Gastrocnemius medialis (tissue), 4 donors: ENCODE measurements at regions not wholly inside any gene's neighbourhood (a gene's known extent, or its start where the extent isn't known, plus 50 kb on each side); places are given as distances from the start of the nearest gene placed in this dataset.

Experiments
- ATAC-seq, 2 donors: fragments of 150-250 bp; one replicate each; pipeline ENCODE4 v1.9.1; 2016
- DNase-seq, 2 donors: peaks; one replicate each; pipeline ENCODE4 v3.0.0-alpha.2; 2019
- H3K27ac ChIP-seq, 4 donors: fragments of 200-600 bp; sonication (generic); 1 replicate in 1 of 4; 2 replicates in 3 of 4; pipeline ENCODE4 v1.5.1; 2016 to 2018; ENCODE audit warnings: mild to moderate bottlenecking in 2 of 4, moderate library complexity in 1 of 4
- H3K27me3 ChIP-seq, 3 donors: fragments of 200-600 bp; sonication (generic) in 2 of 3; 1 replicate in 1 of 3; 2 replicates in 2 of 3; pipeline versions ENCODE4 v1.5.1 to v1.6.0; 2016 to 2019; ENCODE audit warnings: mild to moderate bottlenecking in 1 of 3, moderate library complexity in 1 of 3
- H3K36me3 ChIP-seq, 2 donors: fragments of 200-600 bp; sonication (generic) in 1 of 2; one replicate each; pipeline ENCODE4 v1.5.1; 2017 to 2018
- H3K4me1 ChIP-seq, 2 donors: fragments of 200-600 bp; sonication (generic) in 1 of 2; one replicate each; pipeline ENCODE4 v1.5.1; 2016 to 2017; ENCODE audit warnings: mild to moderate bottlenecking in 2 of 2
- H3K4me3 ChIP-seq, 4 donors: fragments of 200-600 bp; sonication (generic) in 3 of 4; 1 replicate in 1 of 4; 2 replicates in 3 of 4; pipeline ENCODE4 v1.5.1; 2016 to 2019; ENCODE audit warnings: mild to moderate bottlenecking in 2 of 4
- H3K9me3 ChIP-seq, 3 donors: fragments of 200-600 bp; sonication (generic) in 2 of 3; 1 replicate in 1 of 3; 2 replicates in 2 of 3; pipeline ENCODE4 v1.5.1; 2016 to 2019
- CTCF ChIP-seq, 5 experiments: fragments of 450-650 bp in 3 of 5; fragments of 200-600 bp in 2 of 5; sonication (generic) in 2 of 5; IDR thresholded peaks in 4 of 5; conservative IDR thresholded peaks in 1 of 5; 1 replicate in 4 of 5; 2 replicates in 1 of 5; pipeline ENCODE4 v1.5.1; 2016 to 2019; ENCODE audit warnings: antibody characterized with exemption in 5 of 5, mild to moderate bottlenecking in 3 of 5, moderate library complexity in 3 of 5
- POLR2A ChIP-seq, 2 donors: fragments of 450-650 bp; IDR thresholded peaks; one replicate each; pipeline ENCODE4 v1.6.1; 2017; ENCODE audit warnings: antibody characterized with exemption in 2 of 2, mild to moderate bottlenecking in 2 of 2, moderate library complexity in 2 of 2
- in situ Hi-C, 4 donors: fragments of 200-750 bp; cut with MboI; loops; one replicate each; pipeline versions ENCODE4 v1.15.0 to v1.8.0; 2017; ENCODE audit warnings: low sequenced_read_pairs in 4 of 4
- intact Hi-C: fragments of 100-400 bp; cut with DNase I; formaldehyde crosslinking; loops from one replicate; pipeline ENCODE4 v1.15.1; 2023; ENCODE audit warnings: low total_unique reads

GRCh38 chr16:86117235-86117634 lies 218.3 kb downstream of the IRF8 start:
- TF ChIP-seq CTCF (IDR thresholded peaks at IDR 0.05 in 4 of 5, conservative IDR thresholded peaks at IDR 0.05 in 1 of 5): no peak
- no peak for TF ChIP-seq POLR2A (IDR thresholded peaks at IDR 0.05)
- no peak overlapping the region for H3K27ac ChIP-seq
- no peaks in the 10 kb centered on the region for H3K4me1 ChIP-seq
- H3K9me3 ChIP-seq: no peaks in the 10 kb centered on the region
- intact Hi-C loops (no loop called here), in situ Hi-C loops (no loop called here)
- H3K4me3 ChIP-seq: no peak overlapping the region
- ATAC-seq: no peak
- no peak for DNase-seq
- H3K36me3 ChIP-seq: no peaks in the 10 kb centered on the region
- H3K27me3 ChIP-seq: peaks cover 3 to 13% (median 8%) of the 10 kb centered on the region in 3 donors

GRCh38 chr16:86117756-86118155 lies 218.8 kb downstream of the IRF8 start:
- no peak for TF ChIP-seq CTCF (IDR thresholded peaks at IDR 0.05 in 4 of 5, conservative IDR thresholded peaks at IDR 0.05 in 1 of 5)
- no peak for TF ChIP-seq POLR2A (IDR thresholded peaks at IDR 0.05)
- no peaks in the 10 kb centered on the region for H3K36me3 ChIP-seq
- intact Hi-C loops (no loop called here), in situ Hi-C loops (no loop called here)
- no peaks in the 10 kb centered on the region for H3K9me3 ChIP-seq
- no peak overlapping the region for H3K4me3 ChIP-seq
- no peaks in the 10 kb centered on the region for H3K4me1 ChIP-seq
- peaks cover 3 to 12% (median 9%) of the 10 kb centered on the region in 3 donors for H3K27me3 ChIP-seq
- DNase-seq (no peak), ATAC-seq (no peak)
- H3K27ac ChIP-seq: no peak overlapping the region

- no peak for TF ChIP-seq CTCF (IDR thresholded peaks at IDR 0.05 in 4 of 5, conservative IDR thresholded peaks at IDR 0.05 in 1 of 5)
- no peak for TF ChIP-seq POLR2A (IDR thresholded peaks at IDR 0.05)
- H3K36me3 ChIP-seq: no peaks in the 10 kb centered on the region
- H3K4me1 ChIP-seq: no peaks in the 10 kb centered on the region
- H3K9me3 ChIP-seq: no peaks in the 10 kb centered on the region
- no peak overlapping the region for H3K4me3 ChIP-seq
- no peak overlapping the region for H3K27ac ChIP-seq
- in situ Hi-C loops (no loop called here), intact Hi-C loops (no loop called here)
- DNase-seq (no peak), ATAC-seq (no peak)
- peaks cover 0 to 16% (median 13%) of the 10 kb centered on the region in 3 donors for H3K27me3 ChIP-seq
Measured at GRCh38 chr16:86118467-86119307, 219.7 kb downstream of the IRF8 start.

- Histone ChIP-seq H3K36me3 (no peaks in the 10 kb centered on the region), H3K27me3 (peaks cover 6 to 29% (median 13%) of the 10 kb centered on the region in 3 donors), H3K4me3 (no peak overlapping the region), H3K9me3 (no peaks in the 10 kb centered on the region), H3K27ac (no peak overlapping the region), H3K4me1 (no peaks in the 10 kb centered on the region)
- intact Hi-C loops (no loop called here), in situ Hi-C loops (no loop called here)
- DNase-seq: no peak
- no peak for ATAC-seq
- TF ChIP-seq CTCF (IDR thresholded peaks at IDR 0.05 in 4 of 5, conservative IDR thresholded peaks at IDR 0.05 in 1 of 5) (no peak), POLR2A (IDR thresholded peaks at IDR 0.05) (no peak)
Measured at GRCh38 chr16:86120201-86121192, 221.5 kb downstream of the IRF8 start.
